ENCODE measurements at regions not wholly inside any gene's neighbourhood (a gene's known extent, or its start where the extent isn't known, plus 50 kb on each side); places are given as distances from the start of the nearest gene placed in this dataset.
A peak's percentile ranks its signal among the peaks of the same experiment; 100 is the strongest.
"Not testable (repeated sequence)": the region's sequence is repeated elsewhere in the genome, so short reads cannot be mapped to it uniquely, and the experiment has no call there.

- no peaks in the 10 kb centered on the region for H3K27me3 Mint-ChIP-seq
- no peak overlapping the region for H3K27ac Mint-ChIP-seq
- peaks cover 0 to 3% (median 0%) of the 10 kb centered on the region in 3 donors for H3K36me3 Mint-ChIP-seq
- DNase-seq: no peak
- H3K9me3 Mint-ChIP-seq: peaks cover 0 to 24% (median 5%) of the 10 kb centered on the region in 9 donors
- no peaks in the 10 kb centered on the region for H3K4me1 Mint-ChIP-seq
- ATAC-seq: no peak
- POLR2A ChIA-PET: no interaction called here
- H3K4me3 Mint-ChIP-seq: no peak overlapping the region
Measured at GRCh38 chr16:51852892-51853291, 694.1 kb downstream of the TOX3 start.

DNA sequence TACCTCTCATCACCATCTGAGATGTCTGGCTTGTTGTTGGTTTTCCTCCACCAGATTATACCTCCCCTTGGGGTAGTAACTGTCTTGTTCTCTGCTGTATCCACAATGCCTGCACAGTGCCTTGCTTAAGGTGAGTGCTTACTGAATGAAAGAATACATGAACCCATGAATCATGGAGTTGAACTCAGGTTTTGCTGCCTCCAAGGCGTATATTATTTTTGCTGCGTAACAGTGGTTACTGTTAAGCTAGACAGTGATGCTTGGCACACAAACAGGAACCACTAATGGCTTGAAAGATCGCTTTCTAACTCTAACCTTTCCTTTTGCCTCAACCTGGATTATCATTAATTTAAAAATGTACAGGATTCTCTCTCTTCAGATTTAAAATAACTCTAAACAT is 695.8 kb downstream of the TOX3 start:
- no peaks in the 10 kb centered on the region for H3K27me3 Mint-ChIP-seq
- ATAC-seq (no peak), DNase-seq (no peak)
- POLR2A ChIA-PET: no interaction called here
- no peaks in the 10 kb centered on the region for H3K4me1 Mint-ChIP-seq
- H3K27ac Mint-ChIP-seq: no peak overlapping the region
- no peak overlapping the region for H3K4me3 Mint-ChIP-seq
- peaks cover 0 to 3% (median 0%) of the 10 kb centered on the region in 3 donors for H3K36me3 Mint-ChIP-seq
- H3K9me3 Mint-ChIP-seq: peaks cover 0 to 22% (median 5%) of the 10 kb centered on the region in 9 donors

- POLR2A ChIA-PET: no interaction called here
- H3K27me3 Mint-ChIP-seq: no peaks in the 10 kb centered on the region
- peaks cover 0 to 17% (median 2%) of the 10 kb centered on the region in 9 donors for H3K9me3 Mint-ChIP-seq
- DNase-seq (no peak), ATAC-seq (no peak)
- H3K36me3 Mint-ChIP-seq: peaks cover 0 to 3% (median 0%) of the 10 kb centered on the region in 3 donors
- H3K4me1 Mint-ChIP-seq: no peaks in the 10 kb centered on the region
- no peak overlapping the region for H3K4me3 Mint-ChIP-seq
- no peak overlapping the region for H3K27ac Mint-ChIP-seq
Measured at GRCh38 chr16:51849715-51850114, 697.2 kb downstream of the TOX3 start.

GRCh38 chr16:51845586-51846305 is 694.7 kb upstream of the SALL1 start:
- H3K27me3 Mint-ChIP-seq: peaks cover 0 to 8% (median 0%) of the 10 kb centered on the region in 5 donors
- H3K4me1 Mint-ChIP-seq: no peaks in the 10 kb centered on the region
- DNase-seq (no peak), ATAC-seq (no peak)
- no peak overlapping the region for H3K4me3 Mint-ChIP-seq
- H3K9me3 Mint-ChIP-seq: peaks cover 0 to 14% (median 2%) of the 10 kb centered on the region in 9 donors
- POLR2A ChIA-PET: no interaction called here
- peaks cover 0 to under 1% (median 0%) of the 10 kb centered on the region in 3 donors for H3K36me3 Mint-ChIP-seq
- H3K27ac Mint-ChIP-seq: no peak overlapping the region

GRCh38 chr16:51839727-51840462 is 688.8 kb upstream of the SALL1 start:
- Mint-ChIP-seq H3K9me3 (peaks cover 0 to 26% (median 7%) of the 10 kb centered on the region in 9 donors), H3K27ac (no peak overlapping the region), H3K4me3 (no peak overlapping the region), H3K27me3 (peaks cover 0 to 8% (median 0%) of the 10 kb centered on the region in 5 donors), H3K4me1 (no peaks in the 10 kb centered on the region), H3K36me3 (no peaks in the 10 kb centered on the region)
- DNase-seq (no peak), ATAC-seq (no peak)
- POLR2A ChIA-PET: no interaction called here

DNA sequence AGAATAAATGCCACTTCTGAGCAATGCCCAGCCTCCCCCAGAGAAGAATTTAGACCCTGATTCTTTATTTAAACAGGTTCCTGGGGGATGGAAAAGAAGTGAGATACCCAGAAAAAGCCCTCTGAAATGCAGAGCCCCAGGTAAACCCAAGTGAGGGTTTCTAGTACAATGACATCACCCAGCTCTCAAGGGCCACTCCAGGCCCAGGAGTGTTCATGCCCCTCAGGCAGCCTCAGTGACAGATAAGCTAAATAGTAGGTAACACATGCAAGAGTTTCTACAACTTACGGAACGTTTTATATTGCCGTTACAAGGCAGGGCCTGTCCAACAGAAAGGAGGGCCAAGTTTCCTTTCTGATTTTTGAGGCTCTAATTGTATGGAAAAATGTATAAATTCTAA is 683.7 kb upstream of the SALL1 start:
- DNase-seq (no peak), ATAC-seq (no peak)
- Mint-ChIP-seq H3K27ac (no peak overlapping the region), H3K36me3 (peaks cover 0 to 5% (median 0%) of the 10 kb centered on the region in 3 donors), H3K4me3 (no peak overlapping the region), H3K4me1 (no peaks in the 10 kb centered on the region), H3K27me3 (peaks cover 0 to 3% (median 0%) of the 10 kb centered on the region in 5 donors), H3K9me3 (peaks cover 2 to 15% (median 5%) of the 10 kb centered on the region in 9 donors)
- POLR2A ChIA-PET: no interaction called here

GRCh38 chr16:51834133-51834532 is 683.1 kb upstream of the SALL1 start:
- H3K4me3 Mint-ChIP-seq: no peak overlapping the region
- peaks cover 0 to 14% (median 6%) of the 10 kb centered on the region in 9 donors for H3K9me3 Mint-ChIP-seq
- H3K4me1 Mint-ChIP-seq: no peaks in the 10 kb centered on the region
- DNase-seq: no peak
- no peak overlapping the region for H3K27ac Mint-ChIP-seq
- POLR2A ChIA-PET: no interaction called here
- peaks cover 0 to 5% (median 0%) of the 10 kb centered on the region in 3 donors for H3K36me3 Mint-ChIP-seq
- ATAC-seq: no peak
- peaks cover 0 to 3% (median 0%) of the 10 kb centered on the region in 5 donors for H3K27me3 Mint-ChIP-seq

GRCh38 chr16:51831595-51832367 is 680.7 kb upstream of the SALL1 start:
- Mint-ChIP-seq H3K9me3 (peaks cover 0 to 11% (median 7%) of the 10 kb centered on the region in 9 donors), H3K4me1 (no peaks in the 10 kb centered on the region), H3K27me3 (peaks cover 0 to 3% (median 0%) of the 10 kb centered on the region in 5 donors), H3K36me3 (peaks cover 0 to 5% (median 0%) of the 10 kb centered on the region in 3 donors), H3K27ac (no peak overlapping the region), H3K4me3 (no peak overlapping the region)
- DNase-seq (no peak), ATAC-seq (no peak)
- POLR2A ChIA-PET: no interaction called here

DNA sequence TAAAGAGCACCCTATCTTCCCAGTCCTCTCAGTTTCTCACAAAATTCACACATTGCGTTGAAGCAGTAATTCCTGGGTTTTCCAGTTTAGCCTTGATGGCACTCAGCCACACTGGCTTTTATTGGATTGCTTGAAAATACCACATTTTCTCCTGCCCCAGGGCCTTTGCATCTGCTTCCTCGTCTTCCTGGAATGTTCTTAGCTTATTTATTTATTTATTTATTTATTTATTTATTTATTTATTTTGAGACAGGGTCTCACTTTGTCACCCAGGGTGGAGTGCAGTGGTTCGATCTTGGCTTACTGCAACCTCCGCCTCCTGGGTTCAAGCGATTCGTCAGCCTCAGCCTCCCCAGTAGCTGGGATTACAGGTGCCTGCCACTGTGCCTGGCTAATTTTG is 680.0 kb upstream of the SALL1 start:
- H3K27me3 Mint-ChIP-seq, DNase-seq, H3K36me3 Mint-ChIP-seq, POLR2A ChIA-PET, H3K27ac Mint-ChIP-seq, H3K4me1 Mint-ChIP-seq, ATAC-seq, H3K4me3 Mint-ChIP-seq: not testable (repeated sequence)
- H3K9me3 Mint-ChIP-seq: peaks cover 0 to 11% (median 6%) of the 10 kb centered on the region in 9 donors

- POLR2A ChIA-PET: no interaction called here
Measured at GRCh38 chr16:51825779-51826178, 674.7 kb upstream of the SALL1 start.

GRCh38 chr16:51822471-51822870 is 671.4 kb upstream of the SALL1 start:
- H3K9me3 Mint-ChIP-seq: peaks cover 0 to 8% (median under 1%) of the 10 kb centered on the region in 9 donors
- H3K4me1 Mint-ChIP-seq: no peaks in the 10 kb centered on the region
- ATAC-seq: no peak
- H3K27ac Mint-ChIP-seq: peak overlapping the region in 1 of 10 donors; percentile 44
- H3K36me3 Mint-ChIP-seq: no peaks in the 10 kb centered on the region
- POLR2A ChIA-PET: no interaction called here
- no peak for DNase-seq
- peaks cover 0 to 8% (median 0%) of the 10 kb centered on the region in 5 donors for H3K27me3 Mint-ChIP-seq
- H3K4me3 Mint-ChIP-seq: no peak overlapping the region

More at GRCh38 chr16:51825779-51826178, 674.7 kb upstream of the SALL1 start:
- Mint-ChIP-seq H3K27me3 (no peaks in the 10 kb centered on the region), H3K9me3 (peaks cover 0 to 11% (median 3%) of the 10 kb centered on the region in 9 donors), H3K36me3 (no peaks in the 10 kb centered on the region), H3K27ac (no peak overlapping the region), H3K4me1 (no peaks in the 10 kb centered on the region), H3K4me3 (no peak overlapping the region)
- DNase-seq (no peak), ATAC-seq (no peak)

- Mint-ChIP-seq H3K4me3 (no peak overlapping the region), H3K27me3 (peaks cover 0 to 8% (median 0%) of the 10 kb centered on the region in 5 donors), H3K36me3 (no peaks in the 10 kb centered on the region), H3K4me1 (no peaks in the 10 kb centered on the region), H3K27ac (no peak overlapping the region), H3K9me3 (peaks cover 0 to 9% (median 3%) of the 10 kb centered on the region in 9 donors)
- DNase-seq (no peak), ATAC-seq (no peak)
- POLR2A ChIA-PET: no interaction called here
Measured at GRCh38 chr16:51821527-51821926, 670.5 kb upstream of the SALL1 start.

DNA sequence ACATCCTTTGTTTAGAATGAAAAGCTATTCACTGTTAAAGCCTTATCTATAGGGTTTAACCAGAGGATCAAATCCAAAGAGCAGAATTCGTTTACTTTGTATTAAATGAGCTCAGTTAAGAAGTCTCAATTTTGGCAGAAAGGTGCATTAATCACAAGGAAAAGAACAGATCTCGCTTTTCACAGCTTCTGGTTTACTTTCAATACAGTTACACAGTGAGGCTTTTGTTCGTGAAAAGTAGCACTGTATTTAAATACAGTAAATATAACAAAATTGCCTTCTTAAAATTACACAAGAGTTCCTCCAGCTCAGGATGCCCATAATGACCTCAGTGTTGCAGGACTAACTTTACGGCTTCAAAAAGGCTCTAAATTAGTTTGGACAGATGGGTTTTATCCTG is 669.1 kb upstream of the SALL1 start:
- Mint-ChIP-seq H3K4me1 (no peaks in the 10 kb centered on the region), H3K27me3 (peaks cover 0 to 8% (median 0%) of the 10 kb centered on the region in 5 donors), H3K4me3 (no peak overlapping the region), H3K27ac (no peak overlapping the region), H3K36me3 (no peaks in the 10 kb centered on the region), H3K9me3 (peaks cover 0 to 9% (median 3%) of the 10 kb centered on the region in 9 donors)
- DNase-seq (no peak), ATAC-seq (no peak)
- POLR2A ChIA-PET: no interaction called here
